Vagina (tissue), 2 donors: ENCODE measurements at regions not wholly inside any gene's neighbourhood (a gene's known extent, or its start where the extent isn't known, plus 50 kb on each side); places are given as distances from the start of the nearest gene placed in this dataset.

Source experiments
- CTCF ChIP-seq, 3 experiments: fragments of 450-650 bp in 2 of 3; fragments of 200-600 bp in 1 of 3; sonication (generic) in 1 of 3; IDR thresholded peaks; one replicate each; pipeline ENCODE4 v1.5.1; 2017 to 2019; ENCODE audit warnings: antibody characterized with exemption in 3 of 3, mild to moderate bottlenecking in 2 of 3, moderate library complexity in 2 of 3
- POLR2A ChIP-seq, 2 donors: fragments of 450-650 bp; IDR thresholded peaks; one replicate each; pipeline ENCODE4 v1.6.1; 2017; ENCODE audit warnings: antibody characterized with exemption in 2 of 2, mild to moderate bottlenecking in 2 of 2, moderate library complexity in 2 of 2
- POLR2AphosphoS5 ChIP-seq, 2 donors: sonication (generic); formaldehyde crosslinking; IDR thresholded peaks; one replicate each; pipeline ENCODE4 v1.9.0; 2017; ENCODE audit warnings: antibody characterized with exemption in 2 of 2, mild to moderate bottlenecking in 2 of 2, low read depth in 1 of 2; ENCODE audit not compliant: insufficient read depth in 1 of 2

DNA sequence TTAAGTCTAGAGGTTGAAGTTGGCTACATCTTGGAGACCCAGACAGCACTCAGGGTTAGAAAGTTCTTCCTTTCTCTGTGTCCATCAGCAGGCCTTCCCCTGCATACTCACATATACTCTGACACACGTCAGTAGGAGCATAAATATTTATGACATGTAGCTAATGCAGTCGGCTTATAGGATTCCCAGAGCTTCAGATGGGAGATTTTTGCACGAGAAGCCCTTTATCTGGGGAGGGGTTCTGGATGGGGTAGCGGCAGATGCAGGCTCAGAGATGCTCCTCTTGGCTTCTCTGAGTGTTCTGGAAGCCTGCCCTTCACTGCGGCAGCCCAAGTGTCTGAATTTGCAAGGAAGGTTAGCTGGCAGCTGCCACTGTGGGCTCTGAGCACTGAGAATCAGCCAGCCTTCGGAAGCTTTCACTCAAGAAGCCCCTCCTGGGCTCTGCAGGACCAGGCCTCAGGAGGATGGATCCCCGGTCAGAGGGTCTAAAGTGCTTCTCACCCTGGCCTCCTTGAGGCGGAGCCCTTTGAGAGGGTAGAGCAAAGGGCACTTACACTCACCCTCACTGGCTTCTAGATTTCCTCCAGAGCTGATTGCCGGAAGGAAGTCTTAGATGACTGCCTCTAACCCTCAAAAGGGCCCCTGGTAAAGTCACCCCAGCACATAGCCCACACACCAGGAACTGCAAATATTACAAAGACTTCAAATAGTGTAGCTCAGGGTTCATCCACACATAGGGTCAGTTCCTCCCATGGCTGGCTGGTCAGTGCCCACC lies 68.1 kb upstream of the NFASC start:
- no peak for TF ChIP-seq CTCF (IDR thresholded peaks at IDR 0.05)
- no peak for TF ChIP-seq POLR2AphosphoS5 (IDR thresholded peaks at IDR 0.05; ENCODE audit: insufficient read depth in 1 of 2, low read depth in 1 of 2)
- TF ChIP-seq POLR2A (IDR thresholded peaks at IDR 0.05) = no peak
